ENCODE measurements at regions not wholly inside any gene's neighbourhood (a gene's known extent, or its start where the extent isn't known, plus 50 kb on each side); places are given as distances from the start of the nearest gene placed in this dataset.

GRCh38 chr1:30332116-30333094 is 391.0 kb downstream of the MATN1 start:
- RAD21 ChIA-PET (ENCODE audit: low non-redundant PET in 1 of 2, low total read pairs in 2 of 2, uncharacterized antibody in 2 of 2, unreplicated experiment in 2 of 2), result no interaction called here
- Histone ChIP-seq H3K27ac (ENCODE audit: low read depth, low read length) (no peak overlapping the region), H3K9ac (ENCODE audit: low read length) (no peak overlapping the region), H3K79me2 (ENCODE audit: insufficient read depth, low read length) (no peaks in the 10 kb centered on the region), H3K4me2 (ENCODE audit: low read length) (no peak overlapping the region), H4K20me1 (ENCODE audit: insufficient read depth) (no peaks in the 10 kb centered on the region), H3K36me3 (ENCODE audit: control insufficient read depth in 1 of 2, insufficient read depth in 2 of 2, low read length in 2 of 2) (no peaks in the 10 kb centered on the region), H3K27me3 (ENCODE audit: insufficient read depth, low read length) (no peaks in the 10 kb centered on the region), H3K4me3 (replicated peaks in 1 of 2; ENCODE audit: low read depth in 1 of 2, low read length in 2 of 2) (no peak overlapping the region), H2AFZ (ENCODE audit: low read depth, low read length, poor library complexity, severe bottlenecking) (no peak overlapping the region), H3K4me1 (ENCODE audit: control insufficient read depth in 1 of 2, insufficient read depth in 2 of 2, low read length in 2 of 2) (no peaks in the 10 kb centered on the region), H3K9me2 (ENCODE audit: insufficient read depth) (no peaks in the 10 kb centered on the region), H3K9me3 (ENCODE audit: control insufficient read depth in 1 of 2, insufficient read depth in 1 of 2, low read depth in 1 of 2, low read length in 2 of 2) (no peaks in the 10 kb centered on the region)
- no peak for TF ChIP-seq CBX3 (IDR thresholded peaks at IDR 0.05; ENCODE audit: low read depth)
- no TSS peak for BruUV-seq (replicated peaks)
- intact Hi-C loops (cut with micrococcal nuclease), result no loop called here
- ATAC-seq (no peak), DNase-seq (ENCODE audit: low read depth, low spot score) (no peak)
- CTCF ChIA-PET, result interaction anchor here (0.5 kb wide), 1 partner anchor 76 kb away, joined by 3 read pairs; no protein-coding TSS in a partner anchor
- POLR2A ChIA-PET, result no interaction called here

GRCh38 chr1:30331415-30332065 is 391.8 kb downstream of the MATN1 start:
- Histone ChIP-seq H3K9me2 (ENCODE audit: insufficient read depth) (no peaks in the 10 kb centered on the region), H3K4me2 (ENCODE audit: low read length) (no peak overlapping the region), H3K4me3 (replicated peaks in 1 of 2; ENCODE audit: low read depth in 1 of 2, low read length in 2 of 2) (no peak overlapping the region), H3K36me3 (ENCODE audit: control insufficient read depth in 1 of 2, insufficient read depth in 2 of 2, low read length in 2 of 2) (no peaks in the 10 kb centered on the region), H3K9ac (ENCODE audit: low read length) (no peak overlapping the region), H3K4me1 (ENCODE audit: control insufficient read depth in 1 of 2, insufficient read depth in 2 of 2, low read length in 2 of 2) (no peaks in the 10 kb centered on the region), H3K27ac (ENCODE audit: low read depth, low read length) (no peak overlapping the region), H3K9me3 (ENCODE audit: control insufficient read depth in 1 of 2, insufficient read depth in 1 of 2, low read depth in 1 of 2, low read length in 2 of 2) (no peaks in the 10 kb centered on the region), H3K27me3 (ENCODE audit: insufficient read depth, low read length) (no peaks in the 10 kb centered on the region), H3K79me2 (ENCODE audit: insufficient read depth, low read length) (no peaks in the 10 kb centered on the region), H4K20me1 (ENCODE audit: insufficient read depth) (no peaks in the 10 kb centered on the region), H2AFZ (ENCODE audit: low read depth, low read length, poor library complexity, severe bottlenecking) (no peak overlapping the region)
- TF ChIP-seq YY1 (IDR thresholded peaks at IDR 0.05; ENCODE audit: extremely low read depth, insufficient replicate concordance, low read depth, low read length), result no peak
- TF ChIP-seq JUND (IDR thresholded peaks at IDR 0.05), result no peak
- ChIA-PET CTCF (interaction anchor here (0.5 kb wide), 1 partner anchor 77 kb away, joined by 3 read pairs; no protein-coding TSS in a partner anchor), POLR2A (no interaction called here), RAD21 (ENCODE audit: low non-redundant PET in 1 of 2, low total read pairs in 2 of 2, uncharacterized antibody in 2 of 2, unreplicated experiment in 2 of 2) (no interaction called here)
- intact Hi-C loops (cut with micrococcal nuclease), result no loop called here
- DNase-seq (ENCODE audit: low read depth, low spot score), result no peak
- no peak for ATAC-seq
- no TSS peak for BruUV-seq (replicated peaks)

All from HCT116 (cell line).